Inferior parietal cortex (tissue), 1 donor: ENCODE measurements at regions not wholly inside any gene's neighbourhood (a gene's known extent, or its start where the extent isn't known, plus 50 kb on each side); places are given as distances from the start of the nearest gene placed in this dataset.
"Not testable (repeated sequence)": the region's sequence is repeated elsewhere in the genome, so short reads cannot be mapped to it uniquely, and the experiment has no call there.

ENCODE experiments used
- DNase-seq: peaks from one replicate; pipeline ENCODE4 v3.0.0-alpha.2; 2016; ENCODE audit errors: extremely low spot score

- no peak for DNase-seq
Measured at GRCh38 chr12:127829281-127830064, 437.5 kb upstream of the TMEM132C start.

- DNase-seq = peak; percentile 61
Measured at GRCh38 chr12:127830065-127830460, 436.9 kb upstream of the TMEM132C start.

GRCh38 chr12:127830730-127831129 is 436.2 kb upstream of the TMEM132C start:
- DNase-seq = no peak

- DNase-seq = no peak
Measured at GRCh38 chr12:127832172-127832571, 434.8 kb upstream of the TMEM132C start.

- DNase-seq = not testable (repeated sequence)
Measured at GRCh38 chr12:127836802-127837201, 430.2 kb upstream of the TMEM132C start.

GRCh38 chr12:127857661-127858060 is 409.3 kb upstream of the TMEM132C start:
- no peak for DNase-seq

- no peak for DNase-seq
Measured at GRCh38 chr12:127860536-127860935, 406.4 kb upstream of the TMEM132C start.

- no peak for DNase-seq
Measured at GRCh38 chr12:127861406-127861805, 405.6 kb upstream of the TMEM132C start.

- no peak for DNase-seq
Measured at GRCh38 chr12:127873306-127873705, 393.7 kb upstream of the TMEM132C start.

- peak; percentile 61 for DNase-seq
Measured at GRCh38 chr12:127881371-127882140, 385.4 kb upstream of the TMEM132C start.

- DNase-seq = no peak
Measured at GRCh38 chr12:127883013-127883412, 384.0 kb upstream of the TMEM132C start.

GRCh38 chr12:127885954-127886750 is 380.8 kb upstream of the TMEM132C start:
- DNase-seq = no peak

GRCh38 chr12:127886827-127887226 is 380.1 kb upstream of the TMEM132C start:
- DNase-seq = peak; percentile 55

GRCh38 chr12:127888943-127889719 is 377.8 kb upstream of the TMEM132C start:
- no peak for DNase-seq

GRCh38 chr12:127893895-127894609 is 372.9 kb upstream of the TMEM132C start:
- no peak for DNase-seq

- no peak for DNase-seq
Measured at GRCh38 chr12:127896661-127897060, 370.3 kb upstream of the TMEM132C start.

GRCh38 chr12:127898616-127899015 is 368.4 kb upstream of the TMEM132C start:
- DNase-seq = no peak

GRCh38 chr12:127899971-127900370 is 367.0 kb upstream of the TMEM132C start:
- DNase-seq = no peak

GRCh38 chr12:127900386-127900785 is 366.6 kb upstream of the TMEM132C start:
- no peak for DNase-seq

GRCh38 chr12:127903146-127903545 is 363.8 kb upstream of the TMEM132C start:
- DNase-seq = no peak

GRCh38 chr12:127909041-127909440 is 357.9 kb upstream of the TMEM132C start:
- DNase-seq = no peak
